ENCODE measurements at regions not wholly inside any gene's neighbourhood (a gene's known extent, or its start where the extent isn't known, plus 50 kb on each side); places are given as distances from the start of the nearest gene placed in this dataset.

GRCh38 chrX:13094374-13094773, 50.0 kb upstream of the FAM9C start:
- Histone ChIP-seq H4K91ac (ENCODE audit: insufficient read depth, low read depth, low read length) (no peak overlapping the region), H2AK9ac (replicated peaks; ENCODE audit: low read depth, low read length, poor library complexity) (no peak overlapping the region), H3K4ac (ENCODE audit: low read depth, low read length) (no peak overlapping the region), H4K5ac (ENCODE audit: low read depth, low read length) (no peak overlapping the region), H2AFZ (replicated peaks; ENCODE audit: low read length, poor library complexity) (no peak overlapping the region), H2BK5ac (ENCODE audit: low read depth, low read length, poor library complexity, severe bottlenecking) (no peak overlapping the region), H3K18ac (ENCODE audit: low read depth, low read length) (no peak overlapping the region), H3K23ac (ENCODE audit: low read depth, low read length) (no peak overlapping the region), H3K9ac (ENCODE audit: low read depth, low read length) (no peak overlapping the region), H3K4me3 (ENCODE audit: insufficient read depth, low read depth, low read length) (no peak overlapping the region), H4K20me1 (ENCODE audit: insufficient read depth, low read length) (no peaks in the 10 kb centered on the region), H3K27me3 (ENCODE audit: control insufficient read depth, insufficient read depth, low read length) (no peaks in the 10 kb centered on the region), H3K9me1 (ENCODE audit: insufficient read depth, low read length) (no peaks in the 10 kb centered on the region), H3K36me3 (ENCODE audit: control insufficient read depth, insufficient read depth, low read length) (no peaks in the 10 kb centered on the region), H2BK15ac (ENCODE audit: low read depth, low read length) (no peak overlapping the region), H3K27ac (ENCODE audit: insufficient read depth, low read length) (no peak overlapping the region), H3K9me3 (ENCODE audit: control insufficient read depth, insufficient read depth, low read length) (no peaks in the 10 kb centered on the region), H3K4me1 (ENCODE audit: control insufficient read depth, insufficient read depth, low read length) (0 out of 2 replicates have a peak, but pooled peaks cover 2% of the 10 kb centered on the region), H4K8ac (ENCODE audit: low read depth in 2 of 2, low read length in 2 of 2) (no peak overlapping the region), H2BK120ac (ENCODE audit: low read depth, low read length) (no peak overlapping the region), H2AK5ac (ENCODE audit: low read depth, low read length) (no peak overlapping the region), H3K79me1 (ENCODE audit: low read depth in 1 of 2, low read length in 2 of 2) (no peaks in the 10 kb centered on the region), H3K14ac (replicated peaks; ENCODE audit: low read depth, low read length) (no peak overlapping the region), H3K56ac (ENCODE audit: extremely low read depth, insufficient read depth, low read length) (0 out of 2 replicates have a peak overlapping the region, but pooled peaks have one; percentile 0), H3K4me2 (ENCODE audit: low read depth, low read length) (no peak overlapping the region), H2BK20ac (ENCODE audit: low read depth, low read length) (no peak overlapping the region)
- in situ Hi-C loops (cut with MboI; ENCODE audit: low sequenced_read_pairs) (no loop called here), dilution Hi-C loops (cut with HindIII; ENCODE audit: low sequenced_read_pairs, unreplicated experiment) (no loop called here), intact Hi-C loops (cut with micrococcal nuclease) (no loop called here)
- TF ChIP-seq USF2 (IDR thresholded peaks at IDR 0.05; ENCODE audit: low read depth, low read length) (no peak), BHLHE40 (IDR thresholded peaks at IDR 0.05; ENCODE audit: low read depth, low read length) (no peak), MAZ (IDR thresholded peaks at IDR 0.05; ENCODE audit: borderline replicate concordance, low read depth, low read length) (no peak), RFX5 (IDR thresholded peaks at IDR 0.05; ENCODE audit: low read depth, low read length) (no peak), FOS (IDR thresholded peaks at IDR 0.05; ENCODE audit: low read depth, low read length) (no peak), MAFK (IDR thresholded peaks at IDR 0.05; ENCODE audit: low read depth, low read length) (no peak), CTCF (conservative IDR thresholded peaks at IDR 0.05; ENCODE audit: low read depth, low read length) (no peak), NFE2L2 (IDR thresholded peaks at IDR 0.05; ENCODE audit: low read depth, low read length) (no peak), CEBPB (IDR thresholded peaks at IDR 0.05; ENCODE audit: low read depth, low read length) (no peak), RCOR1 (IDR thresholded peaks at IDR 0.05; ENCODE audit: insufficient replicate concordance, low read length) (no peak), RAD21 (IDR thresholded peaks at IDR 0.05; ENCODE audit: low read length) (no peak), ELK1 (IDR thresholded peaks at IDR 0.05; ENCODE audit: borderline replicate concordance, low read depth, low read length) (no peak), POLR2A (IDR thresholded peaks at IDR 0.05; ENCODE audit: low read depth, low read length) (no peak), MXI1 (IDR thresholded peaks at IDR 0.05; ENCODE audit: borderline replicate concordance, low read depth, low read length) (no peak), CHD1 (IDR thresholded peaks at IDR 0.05; ENCODE audit: low read depth, low read length) (no peak), SMC3 (IDR thresholded peaks at IDR 0.05; ENCODE audit: low read depth, low read length) (no peak)
- DNase-seq (no peak), ATAC-seq (ENCODE audit: low read depth) (no peak)
- ChIA-PET POLR2A (ENCODE audit: unreplicated experiment) (no interaction called here), CTCF (no interaction called here)
- no TSS peak for BruUV-seq (replicated peaks)
